GM18868 (cell line): ENCODE measurements at regions not wholly inside any gene's neighbourhood (a gene's known extent, or its start where the extent isn't known, plus 50 kb on each side); places are given as distances from the start of the nearest gene placed in this dataset.

Source experiments
- ATAC-seq: cut with Tn5 transposase; IDR thresholded peaks from one replicate; pipeline ENCODE4 v1.9.1; 2021; ENCODE audit warnings: mild to moderate bottlenecking, moderate library complexity; ENCODE audit not compliant: unreplicated experiment

- no peak for ATAC-seq
Observed at GRCh38 chr14:22018890-22019289, 345.3 kb upstream of the OR4E1 start.

GRCh38 chr14:22012452-22012851, 338.8 kb upstream of the OR4E1 start:
- no peak for ATAC-seq

- no peak for ATAC-seq
Observed at GRCh38 chr14:22011253-22011642, 337.6 kb upstream of the OR4E1 start.

DNA sequence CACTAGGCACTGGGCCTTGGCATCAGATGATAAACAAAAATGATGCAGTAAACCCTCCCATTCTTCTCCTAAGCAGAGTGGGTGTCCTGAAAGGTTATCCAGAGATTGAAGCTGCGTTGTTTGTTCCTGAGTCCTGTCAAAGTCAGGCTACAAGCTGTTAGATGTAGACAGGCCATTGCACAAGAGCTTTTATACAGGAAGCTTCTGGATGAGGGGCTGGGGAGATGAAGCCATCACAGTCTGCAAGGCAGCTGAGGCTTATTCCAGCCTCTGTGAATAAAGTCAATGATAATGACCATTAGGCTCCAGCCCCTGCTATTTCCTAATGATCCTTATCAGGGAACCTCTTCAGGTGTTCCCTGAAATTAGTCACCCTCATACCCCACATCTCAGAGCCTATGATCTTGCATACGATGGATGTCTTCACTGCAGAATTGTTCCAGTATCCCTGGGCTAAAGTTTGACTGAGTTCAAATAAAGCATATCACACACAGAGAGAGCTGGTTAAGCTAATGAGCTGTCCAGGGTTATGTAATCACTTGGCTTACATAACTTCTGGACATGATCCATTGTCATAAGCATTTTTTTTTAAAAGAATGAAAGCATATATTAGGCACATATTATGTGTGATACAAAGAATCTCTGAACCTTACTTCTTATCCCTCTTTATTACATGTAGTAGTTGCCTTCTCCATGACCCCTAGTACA, 337.1 kb upstream of the OR4E1 start:
- ATAC-seq, result no peak

DNA sequence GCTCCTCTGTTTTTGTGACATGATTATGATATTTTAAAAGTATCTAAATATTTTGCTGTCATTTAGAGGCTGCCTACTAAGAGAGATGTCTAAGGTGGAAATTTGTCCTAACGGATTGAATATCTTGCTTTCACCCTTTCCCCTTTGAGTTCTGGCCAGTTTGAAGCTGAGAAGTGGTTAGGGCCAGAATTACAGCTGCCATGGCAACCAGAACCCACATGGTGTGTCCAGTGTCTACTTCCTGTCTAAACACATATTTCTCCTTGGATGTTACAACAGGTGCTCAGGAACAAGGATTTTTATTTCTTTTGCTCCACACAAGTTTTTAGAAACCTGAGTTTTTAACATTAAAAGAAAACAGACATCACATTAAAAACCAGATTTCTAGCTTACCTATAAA, 335.1 kb upstream of the OR4E1 start:
- no peak for ATAC-seq

- ATAC-seq, result no peak
Observed at GRCh38 chr14:22007784-22008412, 334.3 kb upstream of the OR4E1 start.

- no peak for ATAC-seq
Observed at GRCh38 chr14:22007363-22007762, 333.7 kb upstream of the OR4E1 start.

GRCh38 chr14:22003461-22003860, 329.8 kb upstream of the OR4E1 start:
- no peak for ATAC-seq

- ATAC-seq, result no peak
Observed at GRCh38 chr14:22002860-22003284, 329.3 kb upstream of the OR4E1 start.

- no peak for ATAC-seq
Observed at GRCh38 chr14:21999402-21999801, 325.8 kb upstream of the OR4E1 start.

DNA sequence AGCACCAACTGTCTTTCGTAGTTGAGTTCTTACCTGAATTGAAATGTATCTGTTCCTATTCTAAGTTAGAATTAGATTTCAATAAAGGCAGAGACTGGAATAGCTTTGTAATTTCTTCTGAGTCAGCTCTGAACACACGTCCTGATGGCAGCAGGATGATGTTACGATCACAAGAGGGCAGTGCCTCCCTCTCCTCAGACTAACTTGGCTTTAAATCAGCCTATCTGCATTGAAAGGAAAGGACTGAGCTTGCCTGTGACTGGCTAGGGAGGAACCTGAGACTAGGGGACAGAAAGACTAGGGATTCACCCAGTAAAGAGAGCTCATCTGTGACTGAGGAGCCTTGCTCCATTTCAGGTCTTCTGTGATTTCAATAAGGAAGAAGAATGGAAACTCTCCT, 323.7 kb upstream of the OR4E1 start:
- ATAC-seq, result no peak

DNA sequence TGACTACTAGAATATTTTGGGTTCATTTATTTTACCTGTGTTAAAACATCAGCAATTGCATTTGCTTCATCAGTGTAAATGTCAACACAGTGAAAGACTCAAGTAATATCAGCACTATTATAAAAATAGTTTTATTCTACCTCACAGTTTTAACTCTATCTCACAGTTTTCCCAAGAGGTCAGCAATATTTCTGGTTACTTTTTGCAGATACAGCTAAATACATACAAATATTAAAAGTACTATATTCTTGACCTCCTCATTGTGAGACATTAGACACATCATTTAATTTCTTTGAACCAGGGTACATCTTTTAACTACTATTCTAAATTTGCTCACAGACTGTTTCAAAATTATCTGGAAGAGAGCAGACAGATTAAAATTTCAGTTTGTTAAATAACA, 321.7 kb upstream of the OR4E1 start:
- ATAC-seq, result no peak

DNA sequence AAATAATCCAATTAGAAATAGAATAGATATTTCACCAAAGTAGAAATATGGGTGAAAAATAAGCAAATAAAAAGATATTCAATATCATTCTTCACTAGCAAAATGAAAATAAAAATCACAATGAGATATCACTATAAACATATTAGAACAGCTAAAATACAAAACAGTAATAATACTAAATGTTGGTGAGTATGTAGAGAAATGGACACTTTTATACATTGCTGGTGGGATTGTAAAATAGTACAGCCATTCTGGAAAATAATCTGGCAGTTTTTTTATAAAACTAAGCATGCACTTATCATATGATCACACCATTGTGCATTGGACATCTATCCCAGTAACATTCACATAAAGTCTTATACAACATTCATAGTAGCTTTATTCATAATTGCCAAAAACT, 320.2 kb upstream of the OR4E1 start:
- ATAC-seq, result no peak

- no peak for ATAC-seq
Observed at GRCh38 chr14:21993070-21993469, 319.5 kb upstream of the OR4E1 start.

- no peak for ATAC-seq
Observed at GRCh38 chr14:21991130-21991529, 317.5 kb upstream of the OR4E1 start.

- no peak for ATAC-seq
Observed at GRCh38 chr14:21990116-21990515, 316.5 kb upstream of the OR4E1 start.

GRCh38 chr14:21989090-21989489, 315.5 kb upstream of the OR4E1 start:
- no peak for ATAC-seq

GRCh38 chr14:21988413-21988812, 314.8 kb upstream of the OR4E1 start:
- ATAC-seq, result no peak

DNA sequence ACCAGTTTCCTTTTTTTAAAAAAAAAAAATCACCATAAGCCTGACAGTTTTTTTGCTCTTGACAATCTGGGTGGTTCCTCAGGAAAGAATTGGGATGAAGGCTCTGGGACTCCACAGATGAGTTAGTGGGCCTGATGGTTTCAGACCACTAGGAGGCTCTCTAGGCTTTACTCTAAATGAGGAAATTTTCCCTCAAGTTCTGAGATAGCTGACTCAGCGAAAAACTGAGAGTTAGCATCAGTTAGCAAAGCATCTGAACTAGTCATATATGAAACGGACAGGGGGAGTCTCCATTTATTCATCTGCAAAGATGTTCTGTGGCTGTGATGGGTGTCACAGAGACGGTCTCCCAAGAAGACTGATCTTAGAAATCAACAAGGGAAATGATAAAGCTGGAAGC, 314.3 kb upstream of the OR4E1 start:
- no peak for ATAC-seq

DNA sequence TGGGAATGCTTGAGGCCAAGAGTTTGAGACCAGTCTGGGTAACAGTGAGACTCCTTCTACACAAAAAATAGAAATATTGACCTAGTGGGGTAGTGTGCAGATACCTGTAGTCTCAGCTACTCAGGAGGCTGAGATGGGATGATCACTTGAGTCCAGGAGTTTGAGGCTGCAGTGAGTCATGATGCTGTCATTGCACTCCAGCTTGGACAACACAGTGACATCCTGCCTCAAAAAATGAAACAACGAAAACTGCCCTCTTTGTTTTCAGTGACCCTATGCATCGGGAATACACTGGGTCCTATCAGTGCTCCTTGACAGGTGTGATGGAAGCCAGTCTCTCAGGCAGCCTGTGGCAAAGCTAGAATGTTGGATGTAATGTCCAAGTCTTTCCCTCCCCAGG, 311.5 kb upstream of the OR4E1 start:
- ATAC-seq, result no peak

DNA sequence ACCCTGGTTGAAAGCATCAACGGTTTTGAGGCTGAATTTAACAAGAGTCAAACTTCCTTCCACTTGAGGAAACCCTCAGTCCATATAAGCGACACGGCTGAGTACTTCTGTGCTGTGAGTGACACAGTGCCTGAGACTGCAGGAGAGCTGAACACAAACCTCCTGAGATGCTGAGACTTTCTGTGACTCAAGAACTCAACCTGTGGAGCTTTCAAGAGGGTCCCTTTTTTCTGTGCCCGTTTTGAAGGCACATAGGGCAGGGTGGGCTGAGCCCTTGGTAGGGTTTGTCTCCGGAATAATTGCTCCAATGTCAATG, 305.3 kb upstream of the OR4E1 start:
- no peak for ATAC-seq

DNA sequence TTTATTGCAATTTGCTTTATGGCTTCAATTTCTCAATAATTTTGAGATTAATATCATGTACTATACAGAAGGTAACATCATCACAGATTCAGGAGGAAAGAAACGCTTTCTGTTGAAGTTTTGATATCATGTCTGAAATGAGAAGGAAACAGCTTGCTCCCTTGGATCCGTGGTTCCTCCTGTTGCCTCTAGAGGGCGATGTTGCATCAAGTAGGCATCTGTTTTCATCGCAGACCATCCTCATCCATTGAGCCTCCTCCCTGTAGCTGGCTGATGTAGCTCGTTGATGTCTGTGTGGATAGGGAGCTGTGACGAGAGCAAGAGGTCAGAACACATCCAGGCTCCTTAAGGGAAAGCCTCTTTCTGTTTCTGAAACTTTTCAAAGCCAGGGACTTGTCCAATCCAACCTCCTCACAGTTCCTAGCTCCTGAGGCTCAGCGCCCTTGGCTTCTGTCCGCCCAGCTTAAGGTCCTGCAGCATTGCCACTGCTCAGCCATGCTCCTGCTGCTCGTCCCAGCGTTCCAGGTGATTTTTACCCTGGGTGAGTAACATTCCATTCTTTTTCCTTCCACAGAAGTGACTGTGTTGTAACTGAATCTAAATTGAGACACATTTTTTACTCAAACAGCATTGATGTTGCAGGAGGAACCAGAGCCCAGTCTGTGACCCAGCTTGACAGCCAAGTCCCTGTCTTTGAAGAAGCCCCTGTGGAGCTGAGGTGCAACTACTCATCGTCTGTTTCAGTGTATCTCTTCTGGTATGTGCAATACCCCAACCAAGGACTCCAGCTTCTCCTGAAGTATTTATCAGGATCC, 304.8 kb upstream of the OR4E1 start:
- peak; percentile 74 for ATAC-seq
